H1 (cell line): ENCODE measurements at regions not wholly inside any gene's neighbourhood (a gene's known extent, or its start where the extent isn't known, plus 50 kb on each side); places are given as distances from the start of the nearest gene placed in this dataset.

Source experiments
- CTCF ChIA-PET: fragments of 300-600 bp; sonication (Branson Sonifier 250); formaldehyde crosslinking; loops from one replicate; lab custom pipeline; 2021; ENCODE audit not compliant: partially characterized antibody; lab: Charles Lee
- POLR2A ChIA-PET: fragments of 300-600 bp; sonication (Branson Sonifier 250); formaldehyde crosslinking; loops from one replicate; lab custom pipeline; 2021; ENCODE audit warnings: inconsistent platforms; ENCODE audit not compliant: partially characterized antibody; lab: Charles Lee
- DNase-seq, 2 experiments: peaks; one replicate each; pipeline versions ENCODE4 v3.0.0 to v3.0.0-alpha.2; 2010 to 2022; ENCODE audit warnings: low spot score in 2 of 2, low read depth in 1 of 2, mixed read lengths in 1 of 2
- FAIRE-seq: peaks from 2 replicates; lab custom pipeline; 2011; peaks lifted over from hg19 to GRCh38; lab: Jason Lieb, UNC
- H2AFZ ChIP-seq: 2 replicates; pipeline ENCODE4 v1.8.1; 2012; ENCODE audit warnings: low read length, inconsistent platforms
- H2AK5ac ChIP-seq: 2 replicates; pipeline ENCODE4 v1.6.1; 2013; ENCODE audit warnings: low read depth, low read length
- H2BK120ac ChIP-seq: replicated peaks from 2 replicates; pipeline ENCODE3; 2013; ENCODE audit warnings: low read depth, low read length, inconsistent platforms
- H2BK12ac ChIP-seq: 2 replicates; pipeline ENCODE4 v1.6.1; 2013; ENCODE audit warnings: low read depth, low read length
- H2BK15ac ChIP-seq: 2 replicates; pipeline ENCODE4 v1.6.1; 2013; ENCODE audit warnings: low read length
- H2BK20ac ChIP-seq: 2 replicates; pipeline ENCODE4 v1.6.1; 2013; ENCODE audit warnings: low read length
- H2BK5ac ChIP-seq: 2 replicates; pipeline ENCODE4 v1.6.1; 2013; ENCODE audit warnings: low read depth, low read length
- H3K14ac ChIP-seq: 2 replicates; pipeline ENCODE4 v1.6.1; 2013; ENCODE audit warnings: inconsistent platforms; ENCODE audit not compliant: insufficient read length
- H3K18ac ChIP-seq: 2 replicates; pipeline ENCODE4 v1.6.1; 2013; ENCODE audit warnings: low read length; ENCODE audit errors: extremely low read depth
- H3K23ac ChIP-seq: 2 replicates; pipeline ENCODE4 v1.6.1; 2013; ENCODE audit warnings: inconsistent platforms; ENCODE audit not compliant: insufficient read length
- H3K23me2 ChIP-seq: 2 replicates; pipeline ENCODE4 v1.6.1; 2013; ENCODE audit warnings: low read depth, low read length
- H3K27ac ChIP-seq: 2 replicates; pipeline ENCODE4 v1.6.1; 2011; ENCODE audit warnings: low read depth, low read length, inconsistent platforms
- H3K27me3 ChIP-seq, 4 experiments: replicated peaks in 1 of 4; 1 replicate in 1 of 4; 2 replicates in 3 of 4; pipeline versions ENCODE4 v1.6.1 to v1.8.1; 2011 to 2013; ENCODE audit warnings: low read length in 3 of 4, mild to moderate bottlenecking in 3 of 4, inconsistent platforms in 2 of 4, mixed read lengths in 2 of 4, moderate library complexity in 1 of 4; ENCODE audit not compliant: control insufficient read depth in 3 of 4, insufficient read depth in 3 of 4; ENCODE audit errors: extremely low read depth in 1 of 4
- H3K36me3 ChIP-seq, 4 experiments: 2 replicates each; pipeline versions ENCODE4 v1.6.1 to v1.8.1; 2011 to 2013; ENCODE audit warnings: mild to moderate bottlenecking in 4 of 4, low read length in 3 of 4, moderate library complexity in 2 of 4, control low read depth in 1 of 4, inconsistent platforms in 1 of 4; ENCODE audit not compliant: insufficient read depth in 4 of 4, control insufficient read depth in 2 of 4
- H3K4ac ChIP-seq: replicated peaks from 2 replicates; pipeline ENCODE3; 2013; ENCODE audit warnings: low read length, low read depth, mixed read lengths, inconsistent platforms; ENCODE audit not compliant: insufficient read length
- H3K4me1 ChIP-seq, 4 experiments: replicated peaks in 1 of 4; 1 replicate in 1 of 4; 2 replicates in 3 of 4; pipeline versions ENCODE4 v1.6.1 to v1.8.1; 2011 to 2013; ENCODE audit warnings: low read length in 3 of 4, inconsistent platforms in 2 of 4, mixed read lengths in 1 of 4; ENCODE audit not compliant: insufficient read depth in 4 of 4, control insufficient read depth in 3 of 4
- H3K4me2 ChIP-seq, 2 experiments: 2 replicates each; pipeline versions ENCODE4 v1.6.1 to v1.8.1; 2011 to 2013; ENCODE audit warnings: low read depth in 2 of 2, low read length in 2 of 2, control low read depth in 1 of 2, inconsistent platforms in 1 of 2, mild to moderate bottlenecking in 1 of 2; ENCODE audit not compliant: insufficient read depth in 1 of 2
- H3K4me3 ChIP-seq, 4 experiments: fragments of 200-600, 300-600 bp in 1 of 4; sonication (generic), shearing (Covaris generic), sonication (Bioruptor Twin) in 1 of 4; 2 replicates each; pipeline versions ENCODE4 v1.5.1 to v1.8.1; 2011 to 2016; ENCODE audit warnings: low read length in 4 of 4, low read depth in 3 of 4, control low read depth in 2 of 4, inconsistent platforms in 2 of 4, mild to moderate bottlenecking in 2 of 4, mixed read lengths in 1 of 4, moderate library complexity in 1 of 4; ENCODE audit not compliant: insufficient read depth in 2 of 4; ENCODE audit errors: extremely low read depth in 1 of 4
- H3K56ac ChIP-seq: replicated peaks from 2 replicates; pipeline ENCODE3; 2013; ENCODE audit warnings: low read depth, mild to moderate bottlenecking, mixed read lengths, low read length, inconsistent platforms; ENCODE audit not compliant: insufficient read length
- H3K79me1 ChIP-seq: 2 replicates; pipeline ENCODE4 v1.6.1; 2013; ENCODE audit warnings: low read depth, low read length, control low read depth
- H3K79me2 ChIP-seq, 2 experiments: 2 replicates each; pipeline versions ENCODE4 v1.6.1 to v1.8.1; 2012 to 2013; ENCODE audit warnings: low read length in 2 of 2, mild to moderate bottlenecking in 2 of 2, inconsistent platforms in 1 of 2; ENCODE audit not compliant: insufficient read depth in 2 of 2, control insufficient read depth in 1 of 2
- H3K9ac ChIP-seq, 4 experiments: replicated peaks in 1 of 4; 1 replicate in 1 of 4; 2 replicates in 3 of 4; pipeline versions ENCODE4 v1.6.1 to v1.8.1; 2011 to 2013; ENCODE audit warnings: low read depth in 3 of 4, low read length in 3 of 4, control low read depth in 2 of 4, mild to moderate bottlenecking in 2 of 4, moderate library complexity in 2 of 4, inconsistent platforms in 1 of 4; ENCODE audit errors: extremely low read depth in 1 of 4
- H3K9me3 ChIP-seq, 2 experiments: 2 replicates each; pipeline versions ENCODE4 v1.6.1 to v1.8.1; 2012 to 2013; ENCODE audit warnings: mild to moderate bottlenecking in 2 of 2, moderate library complexity in 2 of 2, control low read depth in 1 of 2, inconsistent platforms in 1 of 2, low read depth in 1 of 2, low read length in 1 of 2, mixed read lengths in 1 of 2; ENCODE audit not compliant: insufficient read depth in 2 of 2
- H4K20me1 ChIP-seq, 2 experiments: replicated peaks in 1 of 2; 2 replicates each; pipeline versions ENCODE3 to v1.8.1; 2011 to 2013; ENCODE audit warnings: inconsistent platforms in 2 of 2, low read length in 2 of 2, mild to moderate bottlenecking in 1 of 2; ENCODE audit not compliant: insufficient read depth in 2 of 2, control insufficient read depth in 1 of 2
- H4K5ac ChIP-seq: 2 replicates; pipeline ENCODE4 v1.6.1; 2013; ENCODE audit warnings: low read length, low read depth, mixed read lengths, inconsistent platforms; ENCODE audit not compliant: insufficient read length
- H4K8ac ChIP-seq: 2 replicates; pipeline ENCODE4 v1.8.0; 2013; ENCODE audit warnings: mild to moderate bottlenecking, moderate library complexity, low read length, inconsistent platforms; ENCODE audit not compliant: insufficient read depth; ENCODE audit errors: extremely low read depth
- H4K91ac ChIP-seq: replicated peaks from 2 replicates; pipeline ENCODE3; 2013; ENCODE audit warnings: low read length, mixed read lengths, inconsistent platforms; ENCODE audit not compliant: insufficient read length
- ATF3 ChIP-seq: IDR thresholded peaks from 2 replicates; pipeline ENCODE4 v1.6.1; 2011; ENCODE audit warnings: low read depth, mild to moderate bottlenecking, low read length; ENCODE audit not compliant: insufficient read depth
- CBX8 ChIP-seq: fragments of 300-800, 300-1000 bp; sonication (generic); IDR thresholded peaks from 2 replicates; pipeline ENCODE4 v1.7.1; 2016; ENCODE audit warnings: low read depth, low read length, borderline replicate concordance
- EGR1 ChIP-seq: IDR thresholded peaks from 2 replicates; pipeline ENCODE4 v1.6.1; 2011; ENCODE audit warnings: low read depth, low read length, borderline replicate concordance
- GTF2F1 ChIP-seq: IDR thresholded peaks from 2 replicates; pipeline ENCODE4 v1.6.1; 2012; ENCODE audit warnings: low read depth, low read length, improper control_type of control experiment, borderline replicate concordance
- HDAC2 ChIP-seq, 2 experiments: fragments of 300-600 bp in 1 of 2; sonication (generic) in 1 of 2; IDR thresholded peaks; 2 replicates each; pipeline ENCODE4 v1.6.1; 2011 to 2012; ENCODE audit warnings: low read depth in 2 of 2, low read length in 2 of 2, mild to moderate bottlenecking in 2 of 2, moderate library complexity in 2 of 2, borderline replicate concordance in 1 of 2, inconsistent platforms in 1 of 2
- HDAC6 ChIP-seq: IDR thresholded peaks from one replicate; pipeline ENCODE4 v1.7.1; 2012; ENCODE audit warnings: low read depth, mild to moderate bottlenecking, inconsistent platforms, low read length, moderate library complexity
- KDM4A ChIP-seq: IDR thresholded peaks from one replicate; pipeline ENCODE4 v1.7.1; 2012; ENCODE audit warnings: low read depth, mild to moderate bottlenecking, moderate library complexity, low read length, inconsistent platforms; ENCODE audit not compliant: severe bottlenecking
- SIN3A ChIP-seq, 2 experiments: IDR thresholded peaks in 1 of 2; conservative IDR thresholded peaks in 1 of 2; 2 replicates each; pipeline ENCODE4 v1.6.1; 2011 to 2012; ENCODE audit warnings: low read length in 2 of 2, improper control_type of control experiment in 1 of 2, low read depth in 1 of 2, mild to moderate bottlenecking in 1 of 2
- WGBS, 2 experiments: shearing (Covaris generic) in 1 of 2; methylation state at CpG; one replicate each; pipeline versions ENCODE4 v1.1.6 to v1.1.7; 2013 to 2015; ENCODE audit warnings: low lambda C conversion rate in 2 of 2, mixed read lengths in 2 of 2, inconsistent platforms in 1 of 2, low coverage in 1 of 2, missing lambda C conversion rate in 1 of 2; ENCODE audit not compliant: insufficient replicate concordance in 2 of 2, insufficient coverage in 1 of 2, insufficient read length in 1 of 2; ENCODE audit errors: extremely low coverage in 1 of 2, missing lambda C conversion rate in 1 of 2; 5-methylcytosine and 5-hydroxymethylcytosine counted together

DNA sequence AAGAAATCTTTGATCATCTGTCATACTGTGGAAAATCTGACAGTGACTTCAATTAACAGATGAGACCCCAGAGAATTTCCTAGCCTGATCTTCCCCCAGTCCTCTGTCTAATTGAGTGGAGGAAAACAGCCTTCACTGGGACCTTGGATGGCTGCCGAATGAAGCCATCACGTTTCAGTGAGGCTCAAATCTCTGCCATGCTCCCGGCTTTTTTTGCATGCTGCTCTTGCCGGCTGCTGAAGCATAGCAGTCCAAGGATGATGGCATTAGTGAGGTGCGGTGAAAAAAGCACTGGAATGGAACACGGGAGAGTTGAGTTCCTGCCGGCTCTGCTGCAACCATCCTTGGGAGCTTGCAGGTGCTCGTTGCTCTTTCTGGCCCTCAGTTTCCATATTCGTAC, 430.5 kb downstream of the SLC4A3 start:
- Histone ChIP-seq H2AFZ (no peak overlapping the region), H3K27me3 (no peaks in the 10 kb centered on the region), H3K4me3 (no peak overlapping the region), H3K18ac (no peak overlapping the region), H3K9me3 (peaks cover 4 to 8% of the 10 kb centered on the region in 2 experiments; a peak in 1 of 4 replicates), H4K20me1 (no peaks in the 10 kb centered on the region), H2BK5ac (no peak overlapping the region), H3K56ac (no peak overlapping the region), H3K14ac (no peak overlapping the region), H4K5ac (no peak overlapping the region), H2BK12ac (no peak overlapping the region), H2BK15ac (no peak overlapping the region), H3K9ac (no peak overlapping the region), H2BK120ac (no peak overlapping the region), H3K27ac (no peak overlapping the region), H2AK5ac (no peak overlapping the region), H3K23ac (no peak overlapping the region), H3K4me1 (no peaks in the 10 kb centered on the region), H4K8ac (no peak overlapping the region), H2BK20ac (no peak overlapping the region), H3K4me2 (no peak overlapping the region), H3K79me1 (no peaks in the 10 kb centered on the region), H3K79me2 (no peaks in the 10 kb centered on the region), H4K91ac (no peak overlapping the region), H3K36me3 (no peaks in the 10 kb centered on the region), H3K4ac (no peak overlapping the region), H3K23me2 (no peaks in the 10 kb centered on the region)
- DNase-seq, result no peak
- FAIRE-seq, result no peak
- WGBS, 2 experiments, result 85% methylated on average over 9 of the region's 9 CpGs; no CpG with 5 or more reads in 1 of the 2 experiments
- ChIA-PET CTCF (interaction anchor here (0.5 to 1.5 kb wide), 3 partner anchors 21 to 413 kb away, joined by 3 to 4 read pairs (median 3); no protein-coding TSS in a partner anchor), POLR2A (no interaction called here)
- no peak for TF ChIP-seq GTF2F1
- TF ChIP-seq HDAC6, result no peak
- TF ChIP-seq SIN3A (conservative IDR thresholded peaks at IDR 0.05 in 1 of 2, IDR thresholded peaks at IDR 0.05 in 1 of 2; ENCODE audit: low read depth in 1 of 2, low read length in 2 of 2), result no peak
- TF ChIP-seq EGR1, result no peak
- TF ChIP-seq ATF3, result no peak
- no peak for TF ChIP-seq HDAC2 (IDR thresholded peaks at IDR 0.05; ENCODE audit: borderline replicate concordance in 1 of 2, low read depth in 2 of 2, low read length in 2 of 2)
- no peak for TF ChIP-seq CBX8
- no peak for TF ChIP-seq KDM4A
